Trophoblast cell (in vitro differentiated cells and primary cell): ENCODE measurements at regions not wholly inside any gene's neighbourhood (a gene's known extent, or its start where the extent isn't known, plus 50 kb on each side); places are given as distances from the start of the nearest gene placed in this dataset.
"Not testable (repeated sequence)": the region's sequence is repeated elsewhere in the genome, so short reads cannot be mapped to it uniquely, and the experiment has no call there.

Experiments used
- DNase-seq, 2 donors: peaks; one replicate each; pipeline ENCODE4 v3.0.0-alpha.2; 2016
- H2AFZ ChIP-seq: 2 replicates; pipeline ENCODE4 v1.6.1; 2013; ENCODE audit warnings: low read length, moderate library complexity, mild to moderate bottlenecking; ENCODE audit not compliant: insufficient read depth, poor library complexity
- H2AK5ac ChIP-seq: 2 replicates; pipeline ENCODE4 v1.6.1; 2013; ENCODE audit warnings: mild to moderate bottlenecking, low read length
- H2BK120ac ChIP-seq: 2 replicates; pipeline ENCODE4 v1.6.1; 2013; ENCODE audit warnings: low read length, mild to moderate bottlenecking, moderate library complexity; ENCODE audit not compliant: insufficient read depth, poor library complexity
- H2BK12ac ChIP-seq: 2 replicates; pipeline ENCODE4 v1.6.1; 2013; ENCODE audit warnings: mild to moderate bottlenecking, low read length, moderate library complexity
- H2BK5ac ChIP-seq: 2 replicates; pipeline ENCODE4 v1.6.1; 2013; ENCODE audit warnings: low read length, low read depth, moderate library complexity, mild to moderate bottlenecking; ENCODE audit not compliant: poor library complexity
- H3K14ac ChIP-seq: 2 replicates; pipeline ENCODE4 v1.6.1; 2013; ENCODE audit warnings: mild to moderate bottlenecking, low read length
- H3K18ac ChIP-seq: 2 replicates; pipeline ENCODE4 v1.6.1; 2013; ENCODE audit warnings: mild to moderate bottlenecking, low read length
- H3K23ac ChIP-seq: 2 replicates; pipeline ENCODE4 v1.6.1; 2013; ENCODE audit warnings: low read length
- H3K27ac ChIP-seq: 2 replicates; pipeline ENCODE4 v1.5.1; 2013; ENCODE audit warnings: low read depth, mild to moderate bottlenecking, inconsistent platforms, low read length, moderate library complexity
- H3K27me3 ChIP-seq: 2 replicates; pipeline ENCODE4 v1.6.1; 2013; ENCODE audit warnings: inconsistent platforms, mild to moderate bottlenecking, low read length, moderate library complexity; ENCODE audit not compliant: insufficient read depth
- H3K36me3 ChIP-seq, 2 experiments: 1 replicate in 1 of 2; 2 replicates in 1 of 2; pipeline ENCODE4 v1.6.1; 2013; ENCODE audit warnings: low read length in 2 of 2, mild to moderate bottlenecking in 2 of 2, moderate library complexity in 1 of 2; ENCODE audit not compliant: insufficient read depth in 2 of 2, control insufficient read depth in 1 of 2
- H3K4ac ChIP-seq: 2 replicates; pipeline ENCODE4 v1.6.1; 2013; ENCODE audit warnings: low read depth, mild to moderate bottlenecking, low read length, moderate library complexity
- H3K4me1 ChIP-seq, 2 experiments: 1 replicate in 1 of 2; 2 replicates in 1 of 2; pipeline ENCODE4 v1.6.1; 2013; ENCODE audit warnings: low read length in 2 of 2, mild to moderate bottlenecking in 2 of 2, moderate library complexity in 1 of 2; ENCODE audit not compliant: insufficient read depth in 2 of 2, control insufficient read depth in 1 of 2
- H3K4me2 ChIP-seq: 2 replicates; pipeline ENCODE4 v1.6.1; 2013; ENCODE audit warnings: inconsistent platforms, mild to moderate bottlenecking, low read length, moderate library complexity
- H3K4me3 ChIP-seq: 2 replicates; pipeline ENCODE4 v1.5.1; 2013; ENCODE audit warnings: mild to moderate bottlenecking, low read depth, low read length, inconsistent platforms
- H3K79me1 ChIP-seq: one replicate; pipeline ENCODE4 v1.6.1; 2013; ENCODE audit warnings: low read length
- H3K79me2 ChIP-seq: 2 replicates; pipeline ENCODE4 v1.6.1; 2013; ENCODE audit warnings: low read length, mild to moderate bottlenecking; ENCODE audit not compliant: control insufficient read depth, insufficient read depth, poor library complexity
- H3K9ac ChIP-seq: 2 replicates; pipeline ENCODE4 v1.6.1; 2013; ENCODE audit warnings: mild to moderate bottlenecking, low read length
- H3K9me3 ChIP-seq: 2 replicates; pipeline ENCODE4 v1.6.1; 2013; ENCODE audit warnings: low read depth, mild to moderate bottlenecking, control low read depth, inconsistent platforms, low read length; ENCODE audit not compliant: insufficient read depth
- H4K12ac ChIP-seq: 2 replicates; pipeline ENCODE4 v1.6.1; 2013; ENCODE audit warnings: low read depth, mild to moderate bottlenecking, low read length, moderate library complexity
- H4K8ac ChIP-seq: 2 replicates; pipeline ENCODE4 v1.6.1; 2013; ENCODE audit warnings: low read depth, mild to moderate bottlenecking, low read length, moderate library complexity
- H4K91ac ChIP-seq: one replicate; pipeline ENCODE4 v1.6.1; 2013; ENCODE audit warnings: low read depth, mild to moderate bottlenecking, low read length, moderate library complexity
- WGBS: extraction: QIAGEN DNeasy Blood & Tissue Kit; methylation state at CpG from one replicate; pipeline ENCODE4 v1.1.7; 2013; ENCODE audit warnings: missing lambda C conversion rate; ENCODE audit not compliant: insufficient read length, insufficient coverage; ENCODE audit errors: extremely low coverage; 5-methylcytosine and 5-hydroxymethylcytosine counted together

GRCh38 chr3:125864532-125864931, 104.4 kb upstream of the ROPN1B start:
- H4K8ac ChIP-seq, H2BK5ac ChIP-seq, H3K4me3 ChIP-seq, H3K9me3 ChIP-seq, H3K79me1 ChIP-seq, H3K4me1 ChIP-seq, H3K27ac ChIP-seq, H2AFZ ChIP-seq, H3K23ac ChIP-seq, H3K79me2 ChIP-seq, H4K91ac ChIP-seq, H2BK12ac ChIP-seq, H3K18ac ChIP-seq, H3K14ac ChIP-seq, H3K36me3 ChIP-seq, H2AK5ac ChIP-seq, H3K4me2 ChIP-seq, H4K12ac ChIP-seq, H3K27me3 ChIP-seq, H3K9ac ChIP-seq, H3K4ac ChIP-seq, DNase-seq, H2BK120ac ChIP-seq: not testable (repeated sequence)
- WGBS = no CpG with 5 or more reads among the region's 4 CpGs

GRCh38 chr3:125886006-125886405, 83.0 kb upstream of the ROPN1B start:
- H2AK5ac ChIP-seq, H3K27me3 ChIP-seq, H2BK12ac ChIP-seq, H2AFZ ChIP-seq, H3K4ac ChIP-seq, H3K36me3 ChIP-seq, H3K27ac ChIP-seq, H3K4me3 ChIP-seq, H3K79me1 ChIP-seq, H3K4me2 ChIP-seq, H2BK5ac ChIP-seq, H2BK120ac ChIP-seq, H3K14ac ChIP-seq, H4K12ac ChIP-seq, H3K23ac ChIP-seq, H3K9me3 ChIP-seq, H3K18ac ChIP-seq, H4K91ac ChIP-seq, H3K9ac ChIP-seq, H4K8ac ChIP-seq, DNase-seq, H3K79me2 ChIP-seq, H3K4me1 ChIP-seq: not testable (repeated sequence)
- no CpG with 5 or more reads among the region's 12 CpGs for WGBS

DNA sequence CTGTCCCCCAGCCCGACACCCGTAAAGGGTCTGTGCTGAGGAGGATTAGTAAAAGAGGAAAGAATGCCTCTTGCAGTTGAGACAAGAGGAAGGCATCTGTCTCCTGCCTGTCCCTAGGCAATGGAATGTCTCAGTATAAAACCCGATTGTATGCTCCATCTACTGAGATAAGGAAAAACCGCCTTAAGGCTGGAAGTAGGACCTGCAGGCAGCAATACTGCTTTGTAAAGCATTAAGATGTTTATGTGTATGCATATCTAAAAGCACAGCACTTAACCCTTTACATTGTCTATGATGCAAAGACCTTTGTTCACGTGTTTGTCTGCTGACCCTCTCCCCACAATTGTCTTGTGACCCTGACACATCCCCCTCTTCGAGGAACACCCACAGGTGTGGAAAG, 69.8 kb upstream of the ROPN1B start:
- not testable (repeated sequence) for H3K36me3 ChIP-seq, H2BK12ac ChIP-seq, H4K8ac ChIP-seq, H3K79me2 ChIP-seq, H3K27ac ChIP-seq, H3K18ac ChIP-seq, H3K79me1 ChIP-seq, H3K4me1 ChIP-seq, H4K91ac ChIP-seq, H3K9me3 ChIP-seq, H4K12ac ChIP-seq, H3K14ac ChIP-seq, H3K4me3 ChIP-seq, H3K27me3 ChIP-seq, H3K4me2 ChIP-seq, H3K23ac ChIP-seq, H3K9ac ChIP-seq, H2BK5ac ChIP-seq, H3K4ac ChIP-seq, H2AK5ac ChIP-seq, H2AFZ ChIP-seq, H2BK120ac ChIP-seq
- no CpG with 5 or more reads among the region's 6 CpGs for WGBS
- peak; percentile 45 to 79 for DNase-seq

GRCh38 chr3:125901473-125901872, 67.5 kb upstream of the ROPN1B start:
- not testable (repeated sequence) for H3K27ac ChIP-seq, DNase-seq, H2BK120ac ChIP-seq

More at GRCh38 chr3:125901473-125901872, 67.5 kb upstream of the ROPN1B start:
- not testable (repeated sequence) for H3K4me3 ChIP-seq, H3K14ac ChIP-seq, H3K27me3 ChIP-seq, H3K79me2 ChIP-seq, H3K36me3 ChIP-seq, H3K9me3 ChIP-seq, H2BK5ac ChIP-seq, H3K79me1 ChIP-seq, H2AK5ac ChIP-seq, H3K4me1 ChIP-seq, H3K18ac ChIP-seq, H4K8ac ChIP-seq, H3K4ac ChIP-seq, H2BK12ac ChIP-seq, H2AFZ ChIP-seq, H4K91ac ChIP-seq, H3K9ac ChIP-seq, H3K23ac ChIP-seq, H4K12ac ChIP-seq, H3K4me2 ChIP-seq
- WGBS = no CpG with 5 or more reads among the region's 10 CpGs
